Loucy (cell line): ENCODE measurements at regions not wholly inside any gene's neighbourhood (a gene's known extent, or its start where the extent isn't known, plus 50 kb on each side); places are given as distances from the start of the nearest gene placed in this dataset.

Experiments used
- EZH2phosphoT487 ChIP-seq: fragments of 200-600 bp; IDR thresholded peaks from 2 replicates; pipeline ENCODE4 v1.6.1; 2018; ENCODE audit warnings: antibody characterized with exemption, mild to moderate bottlenecking, moderate library complexity, borderline replicate concordance
- TF ChIP-seq, protein P1 (sequence below): fragments of 200-600 bp; sonication (generic); conservative IDR thresholded peaks from 2 replicates; pipeline ENCODE4 v1.5.1; 2014; ENCODE audit warnings: mild to moderate bottlenecking, antibody characterized with exemption, low read length

DNA sequence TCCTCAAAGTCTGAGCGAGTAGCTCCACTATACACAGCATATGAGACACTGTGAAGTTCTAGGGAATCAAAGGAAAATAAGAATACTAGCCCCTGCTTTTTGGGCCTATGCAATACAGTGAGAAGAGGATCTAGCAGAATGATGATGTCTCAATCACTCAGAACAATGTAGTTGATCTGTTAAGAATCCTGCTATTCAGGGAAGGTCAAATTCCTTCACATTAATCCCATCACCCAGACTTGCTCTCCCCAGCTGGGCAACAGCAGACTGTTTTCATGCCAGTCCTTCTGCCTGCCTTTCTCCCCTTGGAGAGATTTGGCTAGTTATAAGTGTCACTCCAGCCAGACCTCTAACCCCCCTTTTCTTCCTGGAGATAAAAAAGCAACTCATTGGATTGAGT, 230.0 kb upstream of the EPHA4 start:
- TF ChIP-seq, protein P1, sequence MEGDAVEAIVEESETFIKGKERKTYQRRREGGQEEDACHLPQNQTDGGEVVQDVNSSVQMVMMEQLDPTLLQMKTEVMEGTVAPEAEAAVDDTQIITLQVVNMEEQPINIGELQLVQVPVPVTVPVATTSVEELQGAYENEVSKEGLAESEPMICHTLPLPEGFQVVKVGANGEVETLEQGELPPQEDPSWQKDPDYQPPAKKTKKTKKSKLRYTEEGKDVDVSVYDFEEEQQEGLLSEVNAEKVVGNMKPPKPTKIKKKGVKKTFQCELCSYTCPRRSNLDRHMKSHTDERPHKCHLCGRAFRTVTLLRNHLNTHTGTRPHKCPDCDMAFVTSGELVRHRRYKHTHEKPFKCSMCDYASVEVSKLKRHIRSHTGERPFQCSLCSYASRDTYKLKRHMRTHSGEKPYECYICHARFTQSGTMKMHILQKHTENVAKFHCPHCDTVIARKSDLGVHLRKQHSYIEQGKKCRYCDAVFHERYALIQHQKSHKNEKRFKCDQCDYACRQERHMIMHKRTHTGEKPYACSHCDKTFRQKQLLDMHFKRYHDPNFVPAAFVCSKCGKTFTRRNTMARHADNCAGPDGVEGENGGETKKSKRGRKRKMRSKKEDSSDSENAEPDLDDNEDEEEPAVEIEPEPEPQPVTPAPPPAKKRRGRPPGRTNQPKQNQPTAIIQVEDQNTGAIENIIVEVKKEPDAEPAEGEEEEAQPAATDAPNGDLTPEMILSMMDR, result no peak
- TF ChIP-seq EZH2phosphoT487, result no peak
